PC-3 (cell line): ENCODE measurements at regions not wholly inside any gene's neighbourhood (a gene's known extent, or its start where the extent isn't known, plus 50 kb on each side); places are given as distances from the start of the nearest gene placed in this dataset.

Experiments used
- ATAC-seq: fragments of 200-7000 bp; cut with Tn5 transposase; 2 replicates; pipeline ENCODE4 v1.9.1; 2020; ENCODE audit warnings: mild to moderate bottlenecking, moderate library complexity
- BruUV-seq: library from RNA; stranded (reverse); fragments of 400-500 nt; replicated peaks from 2 replicates; lab custom pipeline; 2021; lab: Mats Ljungman, UMichigan
- CTCF ChIA-PET: fragments of 300-600 bp; sonication (Branson Sonifier 250); formaldehyde crosslinking; loops from one replicate; lab custom pipeline; 2022; ENCODE audit warnings: antibody characterized with exemption; lab: Charles Lee
- POLR2A ChIA-PET: fragments of 300-600 bp; sonication (Branson Sonifier 250); formaldehyde crosslinking; loops from one replicate; lab custom pipeline; 2022; ENCODE audit warnings: antibody characterized with exemption; ENCODE audit not compliant: unreplicated experiment; lab: Charles Lee
- DNase-seq: peaks from one replicate; pipeline ENCODE4 v3.0.0-alpha.2; 2015
- H2AFZ ChIP-seq: fragments of 300-600 bp; sonication (generic); 2 replicates; pipeline ENCODE4 v1.6.0; 2016; ENCODE audit warnings: antibody characterized with exemption, low read length
- H3F3A ChIP-seq: fragments of 300-600 bp; sonication (generic); one replicate; pipeline ENCODE4 v1.6.0; 2017; ENCODE audit warnings: antibody characterized with exemption, low read length, control low read depth, mild to moderate bottlenecking; ENCODE audit not compliant: unreplicated experiment
- H3K27ac ChIP-seq: fragments of 300-600 bp; sonication (generic); 2 replicates; pipeline ENCODE4 v1.5.1; 2016; ENCODE audit warnings: mild to moderate bottlenecking, low read length
- H3K27me3 ChIP-seq: fragments of 300-600 bp; sonication (generic); 2 replicates; pipeline ENCODE4 v1.6.1; 2016; ENCODE audit warnings: low read length, mixed read lengths
- H3K36me3 ChIP-seq: fragments of 300-600 bp; sonication (generic); 2 replicates; pipeline ENCODE4 v1.6.1; 2016; ENCODE audit warnings: low read depth, mixed run types, low read length, mixed read lengths
- H3K4me1 ChIP-seq: fragments of 300-600 bp; sonication (generic); 2 replicates; pipeline ENCODE4 v1.5.1; 2016; ENCODE audit warnings: low read length; ENCODE audit not compliant: insufficient read depth
- H3K4me2 ChIP-seq: fragments of 300-600 bp; sonication (generic); 2 replicates; pipeline ENCODE4 v1.6.0; 2016; ENCODE audit warnings: low read length
- H3K4me3 ChIP-seq: fragments of 300-600 bp; sonication (generic); 2 replicates; pipeline ENCODE4 v1.5.1; 2016; ENCODE audit warnings: mild to moderate bottlenecking, low read length, mixed read lengths
- H3K79me2 ChIP-seq: fragments of 300-600 bp; sonication (generic); 2 replicates; pipeline ENCODE4 v1.6.1; 2017; ENCODE audit warnings: low read length, mixed read lengths
- H3K9ac ChIP-seq: fragments of 300-600 bp; sonication (generic); 2 replicates; pipeline ENCODE4 v1.6.0; 2016; ENCODE audit warnings: mild to moderate bottlenecking, low read length
- H3K9me2 ChIP-seq: fragments of 300-600 bp; sonication (generic); replicated peaks from 2 replicates; pipeline ENCODE4 v1.6.1; 2016; ENCODE audit warnings: mixed run types, low read length, mixed read lengths
- H3K9me3 ChIP-seq: fragments of 300-600 bp; sonication (generic); 2 replicates; pipeline ENCODE4 v1.6.1; 2016; ENCODE audit warnings: low read length, mixed read lengths
- H4K20me1 ChIP-seq: fragments of 300-600 bp; sonication (generic); 2 replicates; pipeline ENCODE4 v1.6.1; 2016; ENCODE audit warnings: low read length, mixed read lengths
- EZH2 ChIP-seq: fragments of 300-600 bp; sonication (generic); IDR thresholded peaks from one replicate; pipeline ENCODE4 v1.6.1; 2017; ENCODE audit warnings: antibody characterized with exemption, mild to moderate bottlenecking, low read length; ENCODE audit not compliant: unreplicated experiment
- EZH2phosphoT487 ChIP-seq: fragments of 300-600 bp; sonication (generic); IDR thresholded peaks from 2 replicates; pipeline ENCODE4 v1.6.1; 2018; ENCODE audit warnings: mild to moderate bottlenecking, antibody characterized with exemption, low read length, borderline replicate concordance
- intact Hi-C: fragments of 100-400 bp; cut with micrococcal nuclease; formaldehyde crosslinking; loops from 2 replicates; pipeline ENCODE4 v1.9.0; 2023
- TF ChIP-seq, protein P1 (sequence below): fragments of 300-600 bp; sonication (generic); conservative IDR thresholded peaks from 2 replicates; pipeline ENCODE4 v1.5.1; 2017; ENCODE audit warnings: antibody characterized with exemption, low read depth, mild to moderate bottlenecking, low read length

DNA sequence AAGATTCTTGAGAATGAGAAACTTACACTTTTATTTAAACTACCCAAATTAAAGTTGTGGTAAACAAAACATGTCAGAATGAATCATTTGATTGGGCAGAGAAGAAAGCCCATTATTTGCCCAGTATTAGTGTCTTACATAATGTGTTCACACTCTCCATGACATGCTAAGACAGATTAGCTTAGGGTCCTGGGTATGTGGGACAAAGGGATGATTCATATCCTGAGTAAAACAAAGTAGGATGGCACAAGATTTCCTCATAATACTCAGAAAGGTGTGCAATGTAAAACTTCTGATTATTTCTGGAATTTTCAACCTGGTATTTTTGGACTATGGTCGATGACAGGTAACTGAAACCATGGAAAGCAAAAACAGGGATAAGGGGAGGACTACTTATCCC lies 183.9 kb upstream of the POU5F2 start:
- intact Hi-C loops, result no loop called here
- BruUV-seq, result no TSS peak
- peak; percentile 25 for DNase-seq
- Histone ChIP-seq H3K36me3 (no peaks in the 10 kb centered on the region), H3K4me3 (no peak overlapping the region), H3K27ac (no peak overlapping the region), H3K9me2 (no peaks in the 10 kb centered on the region), H2AFZ (no peak overlapping the region), H4K20me1 (no peaks in the 10 kb centered on the region), H3K4me1 (peaks cover 5% of the 10 kb centered on the region), H3K4me2 (no peak overlapping the region), H3K9ac (no peak overlapping the region), H3F3A (no peaks in the 10 kb centered on the region), H3K27me3 (no peaks in the 10 kb centered on the region), H3K79me2 (no peaks in the 10 kb centered on the region), H3K9me3 (no peaks in the 10 kb centered on the region)
- TF ChIP-seq EZH2phosphoT487, result no peak
- TF ChIP-seq EZH2, result no peak
- TF ChIP-seq, protein P1, sequence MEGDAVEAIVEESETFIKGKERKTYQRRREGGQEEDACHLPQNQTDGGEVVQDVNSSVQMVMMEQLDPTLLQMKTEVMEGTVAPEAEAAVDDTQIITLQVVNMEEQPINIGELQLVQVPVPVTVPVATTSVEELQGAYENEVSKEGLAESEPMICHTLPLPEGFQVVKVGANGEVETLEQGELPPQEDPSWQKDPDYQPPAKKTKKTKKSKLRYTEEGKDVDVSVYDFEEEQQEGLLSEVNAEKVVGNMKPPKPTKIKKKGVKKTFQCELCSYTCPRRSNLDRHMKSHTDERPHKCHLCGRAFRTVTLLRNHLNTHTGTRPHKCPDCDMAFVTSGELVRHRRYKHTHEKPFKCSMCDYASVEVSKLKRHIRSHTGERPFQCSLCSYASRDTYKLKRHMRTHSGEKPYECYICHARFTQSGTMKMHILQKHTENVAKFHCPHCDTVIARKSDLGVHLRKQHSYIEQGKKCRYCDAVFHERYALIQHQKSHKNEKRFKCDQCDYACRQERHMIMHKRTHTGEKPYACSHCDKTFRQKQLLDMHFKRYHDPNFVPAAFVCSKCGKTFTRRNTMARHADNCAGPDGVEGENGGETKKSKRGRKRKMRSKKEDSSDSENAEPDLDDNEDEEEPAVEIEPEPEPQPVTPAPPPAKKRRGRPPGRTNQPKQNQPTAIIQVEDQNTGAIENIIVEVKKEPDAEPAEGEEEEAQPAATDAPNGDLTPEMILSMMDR, result no peak
- ChIA-PET CTCF (no interaction called here), POLR2A (no interaction called here)
- peak; percentile 80 for ATAC-seq

DNA sequence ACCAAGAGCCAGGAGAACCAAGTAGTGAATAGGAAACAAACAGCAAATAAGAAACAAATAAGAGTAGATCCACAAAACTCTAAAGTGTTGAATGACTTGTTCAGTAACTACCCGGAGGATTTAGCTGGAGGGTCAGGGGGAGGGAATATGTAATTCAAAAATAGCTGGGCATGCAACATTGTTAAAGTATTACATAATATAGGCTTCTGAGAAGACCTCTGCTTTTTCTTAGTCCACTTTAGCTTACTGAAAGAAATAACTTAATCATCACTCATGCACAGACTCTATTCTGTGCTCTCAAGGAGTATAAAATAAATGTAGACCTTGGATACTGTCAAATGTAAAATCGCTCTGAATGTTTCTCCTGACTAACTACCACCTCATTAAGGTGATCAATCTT lies 183.2 kb upstream of the POU5F2 start:
- DNase-seq (no peak), ATAC-seq (no peak)
- Histone ChIP-seq H3K4me2 (no peak overlapping the region), H3K9me3 (no peaks in the 10 kb centered on the region), H3K27ac (no peak overlapping the region), H3F3A (no peaks in the 10 kb centered on the region), H3K79me2 (no peaks in the 10 kb centered on the region), H3K36me3 (no peaks in the 10 kb centered on the region), H4K20me1 (no peaks in the 10 kb centered on the region), H3K9ac (no peak overlapping the region), H2AFZ (no peak overlapping the region), H3K9me2 (no peaks in the 10 kb centered on the region), H3K27me3 (no peaks in the 10 kb centered on the region), H3K4me3 (no peak overlapping the region), H3K4me1 (peaks cover 5% of the 10 kb centered on the region)
- intact Hi-C loops, result no loop called here
- POLR2A ChIA-PET, result interaction anchor here (0.6 kb wide), 1 partner anchor 342 kb away, joined by 3 read pairs; no protein-coding TSS in a partner anchor
- BruUV-seq, result no TSS peak
- CTCF ChIA-PET, result interaction anchor here (0.6 kb wide), 1 partner anchor 243 kb away, joined by 3 read pairs; no protein-coding TSS in a partner anchor
- TF ChIP-seq EZH2phosphoT487, result no peak
- no peak for TF ChIP-seq EZH2
- TF ChIP-seq, protein P1, result no peak

DNA sequence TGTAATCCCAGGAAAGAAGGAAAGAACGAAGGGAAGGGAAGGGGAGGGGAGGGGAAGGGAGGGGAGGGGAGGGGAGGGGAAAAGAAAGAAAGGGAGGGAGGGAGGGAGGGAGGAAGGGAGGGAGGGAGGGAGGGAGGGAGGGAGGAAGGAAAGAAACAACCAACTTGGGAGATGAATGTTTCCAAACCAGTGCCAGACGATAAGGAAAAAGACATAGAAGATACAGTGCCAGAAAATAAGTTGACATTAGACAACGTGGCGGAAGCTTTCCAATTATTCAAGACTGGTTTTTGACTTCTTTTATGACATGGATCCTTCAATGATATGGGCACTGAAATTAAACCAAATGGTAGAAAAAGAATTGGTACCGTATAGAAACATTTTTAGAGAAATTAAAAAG lies 181.2 kb upstream of the POU5F2 start:
- Histone ChIP-seq H3K9me3 (no peaks in the 10 kb centered on the region), H3K4me2 (no peak overlapping the region), H3F3A (no peaks in the 10 kb centered on the region), H3K9me2 (no peaks in the 10 kb centered on the region), H3K36me3 (no peaks in the 10 kb centered on the region), H3K9ac (no peak overlapping the region), H3K4me3 (no peak overlapping the region), H4K20me1 (no peaks in the 10 kb centered on the region), H2AFZ (no peak overlapping the region), H3K79me2 (no peaks in the 10 kb centered on the region), H3K4me1 (peaks cover 5% of the 10 kb centered on the region), H3K27ac (no peak overlapping the region), H3K27me3 (no peaks in the 10 kb centered on the region)
- ChIA-PET POLR2A (no interaction called here), CTCF (no interaction called here)
- TF ChIP-seq, protein P1, result no peak
- TF ChIP-seq EZH2phosphoT487 (no peak), EZH2 (no peak)
- no TSS peak for BruUV-seq
- intact Hi-C loops, result no loop called here
- ATAC-seq (no peak), DNase-seq (no peak)
